Prostate gland (tissue), 2 donors: ENCODE measurements at regions not wholly inside any gene's neighbourhood (a gene's known extent, or its start where the extent isn't known, plus 50 kb on each side); places are given as distances from the start of the nearest gene placed in this dataset.
"Not testable (repeated sequence)": the region's sequence is repeated elsewhere in the genome, so short reads cannot be mapped to it uniquely, and the experiment has no call there.

Experiments
- DNase-seq: peaks from one replicate; pipeline ENCODE4 v3.0.0-alpha.2; 2019; ENCODE audit warnings: low spot score
- H3K27ac ChIP-seq, 2 donors: fragments of 200-600 bp; sonication (generic); 2 replicates each; pipeline ENCODE4 v1.5.1; 2017 to 2019
- H3K27me3 ChIP-seq: fragments of 200-600 bp; sonication (generic); replicated peaks from 2 replicates; pipeline ENCODE4 v1.5.1; 2019; ENCODE audit not compliant: insufficient read depth
- H3K36me3 ChIP-seq, 2 donors: fragments of 200-600 bp; sonication (generic); 1 replicate in 1 of 2; 2 replicates in 1 of 2; pipeline versions ENCODE4 v1.5.1 to v1.8.1; 2017 to 2019
- H3K4me1 ChIP-seq: fragments of 200-600 bp; sonication (generic); replicated peaks from 2 replicates; pipeline ENCODE4 v1.5.1; 2019
- H3K4me3 ChIP-seq, 2 donors: fragments of 200-600 bp; sonication (generic); 2 replicates each; pipeline ENCODE4 v1.5.1; 2017 to 2019
- H3K9me3 ChIP-seq: fragments of 200-600 bp; sonication (generic); 2 replicates; pipeline ENCODE4 v1.5.1; 2017
- POLR2A ChIP-seq: fragments of 450-650 bp; IDR thresholded peaks from one replicate; pipeline ENCODE4 v1.6.1; 2016; ENCODE audit warnings: antibody characterized with exemption, mild to moderate bottlenecking
- POLR2AphosphoS5 ChIP-seq: sonication (generic); formaldehyde crosslinking; IDR thresholded peaks from one replicate; pipeline ENCODE4 v1.6.1; 2017; ENCODE audit warnings: antibody characterized with exemption
- WGBS: methylation state at CpG from one replicate; pipeline ENCODE4 v1.1.5; 2018; 5-methylcytosine and 5-hydroxymethylcytosine counted together
- intact Hi-C: fragments of 100-400 bp; cut with DNase I; formaldehyde crosslinking; loops from one replicate; pipeline ENCODE4 v1.14.2; 2022
- TF ChIP-seq, protein P1 (sequence below), 4 experiments: fragments of 200-600 bp in 2 of 4; fragments of 450-650 bp in 2 of 4; sonication (generic) in 2 of 4; IDR thresholded peaks; 1 replicate in 3 of 4; 2 replicates in 1 of 4; pipeline ENCODE4 v1.5.1; 2016 to 2019; ENCODE audit warnings: antibody characterized with exemption in 4 of 4, mild to moderate bottlenecking in 2 of 4, moderate library complexity in 2 of 4

DNA sequence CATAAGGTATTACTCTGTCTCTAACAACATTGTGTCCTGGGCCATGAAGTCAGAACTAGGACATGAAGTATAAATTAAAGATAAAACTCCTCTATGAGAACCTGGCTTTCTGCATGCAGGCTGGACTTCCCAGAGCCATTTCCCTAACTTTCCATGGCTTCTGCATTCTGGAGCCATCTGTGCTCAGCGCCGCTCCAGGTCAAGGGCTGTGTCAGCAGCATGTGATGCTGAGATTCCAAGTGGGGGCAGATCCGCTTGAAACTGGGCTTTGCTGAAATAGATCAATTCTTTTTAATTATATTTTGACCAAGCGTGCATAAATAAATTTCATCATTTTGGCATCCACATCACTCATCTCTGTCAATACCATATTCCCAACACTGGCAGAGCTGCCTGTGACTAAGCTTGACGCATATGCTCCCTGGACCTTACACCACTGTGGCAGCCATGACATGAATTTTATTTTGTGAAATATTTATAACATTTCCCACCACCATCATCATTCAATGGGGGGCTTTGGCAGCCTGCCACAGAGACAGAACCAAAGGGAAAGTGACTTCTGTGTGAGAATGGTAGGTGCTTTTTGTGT lies 110.4 kb upstream of the KCNK1 start:
- H3K4me1 ChIP-seq = no peaks in the 10 kb centered on the region
- no peak for DNase-seq
- TF ChIP-seq POLR2AphosphoS5 = no peak
- TF ChIP-seq, protein P1, sequence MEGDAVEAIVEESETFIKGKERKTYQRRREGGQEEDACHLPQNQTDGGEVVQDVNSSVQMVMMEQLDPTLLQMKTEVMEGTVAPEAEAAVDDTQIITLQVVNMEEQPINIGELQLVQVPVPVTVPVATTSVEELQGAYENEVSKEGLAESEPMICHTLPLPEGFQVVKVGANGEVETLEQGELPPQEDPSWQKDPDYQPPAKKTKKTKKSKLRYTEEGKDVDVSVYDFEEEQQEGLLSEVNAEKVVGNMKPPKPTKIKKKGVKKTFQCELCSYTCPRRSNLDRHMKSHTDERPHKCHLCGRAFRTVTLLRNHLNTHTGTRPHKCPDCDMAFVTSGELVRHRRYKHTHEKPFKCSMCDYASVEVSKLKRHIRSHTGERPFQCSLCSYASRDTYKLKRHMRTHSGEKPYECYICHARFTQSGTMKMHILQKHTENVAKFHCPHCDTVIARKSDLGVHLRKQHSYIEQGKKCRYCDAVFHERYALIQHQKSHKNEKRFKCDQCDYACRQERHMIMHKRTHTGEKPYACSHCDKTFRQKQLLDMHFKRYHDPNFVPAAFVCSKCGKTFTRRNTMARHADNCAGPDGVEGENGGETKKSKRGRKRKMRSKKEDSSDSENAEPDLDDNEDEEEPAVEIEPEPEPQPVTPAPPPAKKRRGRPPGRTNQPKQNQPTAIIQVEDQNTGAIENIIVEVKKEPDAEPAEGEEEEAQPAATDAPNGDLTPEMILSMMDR (IDR thresholded peaks at IDR 0.05) = no peak
- TF ChIP-seq POLR2A = no peak
- H3K9me3 ChIP-seq = no peaks in the 10 kb centered on the region
- H3K4me3 ChIP-seq = no peak overlapping the region
- no peak overlapping the region for H3K27ac ChIP-seq
- H3K36me3 ChIP-seq = no peaks in the 10 kb centered on the region
- intact Hi-C loops = no loop called here
- WGBS = 93% methylated on average over 5 of the region's 5 CpGs
- H3K27me3 ChIP-seq = peaks cover 4% of the 10 kb centered on the region

DNA sequence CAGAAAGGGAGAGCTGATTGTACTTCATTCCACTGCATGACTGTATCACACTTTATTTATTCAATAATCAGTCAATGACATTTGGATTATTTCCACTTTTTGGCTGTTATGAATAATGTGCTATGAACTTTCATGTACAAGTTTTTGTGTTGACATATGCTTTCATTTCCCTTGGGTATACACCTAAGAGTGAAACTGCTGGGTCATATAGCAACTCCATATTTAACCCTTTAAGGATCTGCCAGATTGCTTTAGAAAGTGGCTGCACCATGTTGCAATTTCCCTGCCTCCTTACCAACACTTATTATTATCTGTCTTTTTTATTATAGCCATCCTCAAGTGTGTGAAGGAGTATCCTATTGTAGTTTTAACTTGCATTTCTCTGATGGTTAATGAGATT lies 108.8 kb upstream of the KCNK1 start:
- Histone ChIP-seq H3K4me1 (no peaks in the 10 kb centered on the region), H3K27me3 (peaks cover 4% of the 10 kb centered on the region), H3K27ac (no peak overlapping the region), H3K36me3 (no peaks in the 10 kb centered on the region), H3K4me3 (no peak overlapping the region), H3K9me3 (no peaks in the 10 kb centered on the region)
- DNase-seq = no peak
- intact Hi-C loops = no loop called here
- TF ChIP-seq POLR2A = no peak
- TF ChIP-seq, protein P1 (IDR thresholded peaks at IDR 0.05) = no peak

DNA sequence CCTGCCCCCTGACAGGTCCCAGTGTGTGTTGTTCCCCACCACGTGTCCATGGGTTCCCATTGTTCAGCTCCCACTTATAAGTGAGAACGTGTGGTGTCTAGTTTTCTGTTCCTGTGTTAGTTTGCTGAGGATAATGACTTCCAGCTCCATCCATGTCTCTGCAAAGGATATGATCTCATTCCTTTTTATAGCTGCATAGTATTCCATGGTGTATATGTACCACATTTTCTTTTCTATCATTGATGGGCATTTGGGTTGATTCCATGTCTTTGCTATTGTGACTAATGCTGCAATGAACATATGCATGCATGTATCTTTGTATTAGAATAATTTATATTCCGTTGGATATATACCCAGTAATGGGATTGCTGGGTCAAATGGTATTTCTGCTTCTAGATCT lies 108.0 kb upstream of the KCNK1 start:
- H3K27me3 ChIP-seq, DNase-seq, intact Hi-C loops, H3K4me1 ChIP-seq, H3K4me3 ChIP-seq, H3K9me3 ChIP-seq, H3K36me3 ChIP-seq, H3K27ac ChIP-seq: not testable (repeated sequence)
- 89% methylated on average over 3 of the region's 3 CpGs for WGBS

DNA sequence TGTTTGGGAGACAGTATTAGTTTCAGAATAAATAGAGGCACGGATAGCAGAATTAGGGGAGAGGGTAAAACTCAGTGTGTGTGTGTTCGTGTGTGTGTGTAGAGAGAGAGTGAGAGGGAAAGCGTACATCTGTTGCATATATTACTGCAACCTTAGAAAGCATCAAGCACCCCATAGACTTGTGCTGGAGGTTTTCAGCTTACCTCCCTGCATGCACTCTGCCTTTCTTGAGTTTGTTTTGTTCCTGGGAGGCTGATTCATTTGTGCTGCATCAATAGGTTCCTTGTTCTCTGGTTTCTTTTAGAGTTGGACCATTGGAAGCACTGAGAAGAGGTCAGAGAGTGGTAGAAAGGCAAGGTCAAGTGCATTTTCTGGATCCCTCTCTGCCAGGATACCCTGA lies 104.4 kb upstream of the KCNK1 start:
- TF ChIP-seq POLR2AphosphoS5 = no peak
- TF ChIP-seq, protein P1 (IDR thresholded peaks at IDR 0.05) = no peak
- TF ChIP-seq POLR2A = no peak
- no peaks in the 10 kb centered on the region for H3K36me3 ChIP-seq
- intact Hi-C loops = no loop called here
- no peak for DNase-seq
- H3K9me3 ChIP-seq = no peaks in the 10 kb centered on the region
- WGBS = 64% methylated on average over 3 of the region's 3 CpGs
- no peaks in the 10 kb centered on the region for H3K27me3 ChIP-seq
- H3K4me3 ChIP-seq = no peak overlapping the region
- no peak overlapping the region for H3K27ac ChIP-seq
- H3K4me1 ChIP-seq = no peaks in the 10 kb centered on the region

DNA sequence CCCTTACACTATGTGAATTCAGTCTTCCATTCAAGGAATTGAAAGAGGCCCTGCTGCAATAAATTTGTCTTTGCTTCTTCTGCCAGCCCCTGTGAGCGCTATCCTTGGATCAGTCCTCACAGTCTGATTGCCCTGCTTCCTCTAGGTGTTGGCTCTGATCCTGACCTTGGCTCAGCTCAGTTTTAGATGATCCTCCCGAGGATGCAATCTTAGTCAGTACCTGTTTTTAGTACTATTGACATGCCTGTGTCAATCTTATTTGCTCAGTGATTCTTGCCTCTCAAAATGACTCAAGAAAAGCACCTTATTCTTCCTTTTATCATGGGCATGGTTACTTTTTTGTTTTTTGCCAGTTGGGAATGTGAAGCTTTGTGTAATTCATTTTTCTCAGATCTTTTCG lies 101.4 kb upstream of the KCNK1 start:
- intact Hi-C loops = no loop called here
- 53% methylated on average over 3 of the region's 3 CpGs for WGBS
- Histone ChIP-seq H3K36me3 (no peaks in the 10 kb centered on the region), H3K9me3 (no peaks in the 10 kb centered on the region), H3K4me3 (no peak overlapping the region), H3K4me1 (no peaks in the 10 kb centered on the region), H3K27ac (no peak overlapping the region), H3K27me3 (no peaks in the 10 kb centered on the region)
- no peak for DNase-seq
- TF ChIP-seq, protein P1 (IDR thresholded peaks at IDR 0.05) = no peak
- TF ChIP-seq POLR2AphosphoS5 = no peak
- TF ChIP-seq POLR2A = no peak
